K562 (cell line): ENCODE measurements at regions not wholly inside any gene's neighbourhood (a gene's known extent, or its start where the extent isn't known, plus 50 kb on each side); places are given as distances from the start of the nearest gene placed in this dataset.

Experiments used
- CTBP1 ChIP-seq: fragments of 450-650 bp; IDR thresholded peaks from 2 replicates; pipeline ENCODE4 v1.6.1; 2016; ENCODE audit warnings: borderline replicate concordance
- EGR1 ChIP-seq: fragments of 450-650 bp; conservative IDR thresholded peaks from 2 replicates; pipeline ENCODE4 v1.6.1; 2017; ENCODE audit warnings: mild to moderate bottlenecking
- ELF4 ChIP-seq: fragments of 450-650 bp; formaldehyde crosslinking; IDR thresholded peaks from 2 replicates; pipeline ENCODE4 v1.4.0; 2022; ENCODE audit warnings: missing genetic modification characterization
- JUND ChIP-seq, 2 experiments: IDR thresholded peaks; 2 replicates in 1 of 2; 3 replicates in 1 of 2; pipeline ENCODE4 v1.6.1; 2011; ENCODE audit warnings: borderline replicate concordance in 2 of 2, low read depth in 2 of 2, low read length in 2 of 2, improper control_type of control experiment in 1 of 2, missing biosample characterization in 1 of 2, missing genetic modification characterization in 1 of 2, missing genetic modification reagents in 1 of 2
- KDM4B ChIP-seq, 2 experiments: fragments of 450-650 bp in 1 of 2; sonication (generic) in 1 of 2; IDR thresholded peaks; 2 replicates each; pipeline ENCODE4 v1.6.1; 2016 to 2017; ENCODE audit warnings: borderline replicate concordance in 2 of 2, antibody characterized with exemption in 1 of 2, low read depth in 1 of 2, mild to moderate bottlenecking in 1 of 2
- NCOA1 ChIP-seq: fragments of 450-650 bp; IDR thresholded peaks from 2 replicates; pipeline ENCODE4 v1.6.1; 2016; ENCODE audit warnings: low read depth
- TCFL5 ChIP-seq: fragments of 250-450 bp; sonication (Bioruptor Pico); conservative IDR thresholded peaks from 2 replicates; pipeline ENCODE4 v1.6.1; 2021; ENCODE audit warnings: mild to moderate bottlenecking, moderate library complexity, matching md5 sums
- ZKSCAN1 ChIP-seq: fragments of 150-350 bp; IDR thresholded peaks from 2 replicates; pipeline ENCODE4 v1.6.1; 2016; ENCODE audit warnings: low read depth, low read length
- TF ChIP-seq, protein P1 (sequence below): IDR thresholded peaks from 3 replicates; pipeline ENCODE4 v1.6.1; 2011; ENCODE audit warnings: borderline replicate concordance, mild to moderate bottlenecking; ENCODE audit not compliant: insufficient read length, insufficient read depth
- TF ChIP-seq, protein P2 (sequence below), 2 experiments: IDR thresholded peaks; 2 replicates each; pipeline ENCODE4 v1.6.1; 2011; ENCODE audit warnings: borderline replicate concordance in 1 of 2, control low read depth in 1 of 2, low read depth in 1 of 2, low read length in 1 of 2, mild to moderate bottlenecking in 1 of 2, mixed read lengths in 1 of 2, moderate library complexity in 1 of 2; ENCODE audit not compliant: insufficient read depth in 1 of 2, insufficient read length in 1 of 2, poor library complexity in 1 of 2, severe bottlenecking in 1 of 2; ENCODE audit errors: extremely low read depth in 1 of 2
- TF ChIP-seq, protein P3 (sequence below): fragments of 200-800 bp; sonication (Bioruptor generic); IDR thresholded peaks from 2 replicates; pipeline ENCODE4 v1.6.1; 2017; ENCODE audit warnings: missing genetic modification characterization, missing compliant biosample characterization
- TF ChIP-seq, protein P4 (sequence below), 2 experiments: fragments of 450-650 bp; conservative IDR thresholded peaks; 2 replicates each; pipeline ENCODE4 v1.6.1; 2017; ENCODE audit warnings: mild to moderate bottlenecking in 2 of 2, moderate library complexity in 2 of 2
- TF ChIP-seq, protein P5 (sequence below): fragments of 150-350 bp; IDR thresholded peaks from 2 replicates; pipeline ENCODE4 v1.6.1; 2014; ENCODE audit warnings: low read depth, mild to moderate bottlenecking, low read length, borderline replicate concordance

DNA sequence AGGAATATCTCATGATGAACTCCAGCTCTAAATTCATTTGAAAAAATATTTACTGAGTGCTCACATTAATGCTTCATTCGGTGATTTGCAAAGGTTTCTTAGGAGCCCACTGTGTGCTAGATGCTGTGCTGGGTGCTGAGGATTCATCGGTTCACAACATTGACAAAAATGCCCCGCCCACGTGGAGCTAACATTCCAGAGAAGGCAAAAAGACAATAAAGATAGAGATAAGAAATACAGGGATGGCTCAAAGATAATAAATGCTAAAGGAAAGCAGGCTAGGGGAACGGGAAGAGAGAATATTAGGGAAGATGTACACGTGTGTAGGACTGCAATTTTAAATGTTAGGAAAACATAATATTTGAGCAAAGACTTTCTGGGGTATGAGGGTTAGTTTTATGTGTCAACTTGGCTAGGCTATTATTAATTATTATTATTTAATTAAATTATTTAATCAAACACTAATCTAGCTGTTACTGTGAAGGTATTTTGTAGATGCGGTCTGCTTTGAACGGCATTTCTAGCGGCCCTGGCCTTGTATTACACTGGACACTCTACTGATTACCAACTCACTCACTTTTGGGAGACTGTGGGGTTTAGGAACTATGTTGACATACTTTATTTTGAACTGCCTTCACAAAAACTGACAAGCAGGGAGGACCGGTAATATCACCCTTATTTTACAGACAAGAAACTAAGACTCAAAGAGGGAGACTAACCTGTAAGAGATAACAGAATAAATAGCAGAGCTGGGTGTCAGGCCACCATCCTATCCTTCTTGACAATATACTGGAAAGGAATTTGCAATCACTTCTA is 61.9 kb upstream of the IRF2 start (continued):
- no peak for TF ChIP-seq NCOA1
- TF ChIP-seq KDM4B (IDR thresholded peaks at IDR 0.05; ENCODE audit: borderline replicate concordance in 2 of 2, low read depth in 1 of 2) = no peak
- 0 out of 2 replicates have a peak, but pooled peaks have one; percentile 30 for TF ChIP-seq ZKSCAN1
- TF ChIP-seq, protein P1, sequence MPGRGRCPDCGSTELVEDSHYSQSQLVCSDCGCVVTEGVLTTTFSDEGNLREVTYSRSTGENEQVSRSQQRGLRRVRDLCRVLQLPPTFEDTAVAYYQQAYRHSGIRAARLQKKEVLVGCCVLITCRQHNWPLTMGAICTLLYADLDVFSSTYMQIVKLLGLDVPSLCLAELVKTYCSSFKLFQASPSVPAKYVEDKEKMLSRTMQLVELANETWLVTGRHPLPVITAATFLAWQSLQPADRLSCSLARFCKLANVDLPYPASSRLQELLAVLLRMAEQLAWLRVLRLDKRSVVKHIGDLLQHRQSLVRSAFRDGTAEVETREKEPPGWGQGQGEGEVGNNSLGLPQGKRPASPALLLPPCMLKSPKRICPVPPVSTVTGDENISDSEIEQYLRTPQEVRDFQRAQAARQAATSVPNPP = no peak
- no peak for TF ChIP-seq TCFL5
- TF ChIP-seq, protein P2, sequence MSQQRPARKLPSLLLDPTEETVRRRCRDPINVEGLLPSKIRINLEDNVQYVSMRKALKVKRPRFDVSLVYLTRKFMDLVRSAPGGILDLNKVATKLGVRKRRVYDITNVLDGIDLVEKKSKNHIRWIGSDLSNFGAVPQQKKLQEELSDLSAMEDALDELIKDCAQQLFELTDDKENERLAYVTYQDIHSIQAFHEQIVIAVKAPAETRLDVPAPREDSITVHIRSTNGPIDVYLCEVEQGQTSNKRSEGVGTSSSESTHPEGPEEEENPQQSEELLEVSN (IDR thresholded peaks at IDR 0.05; ENCODE audit: borderline replicate concordance in 1 of 2, extremely low read depth in 1 of 2, insufficient read depth in 1 of 2, insufficient read length in 1 of 2, low read depth in 1 of 2, low read length in 1 of 2, poor library complexity in 1 of 2, severe bottlenecking in 1 of 2) = no peak
- TF ChIP-seq, protein P3, sequence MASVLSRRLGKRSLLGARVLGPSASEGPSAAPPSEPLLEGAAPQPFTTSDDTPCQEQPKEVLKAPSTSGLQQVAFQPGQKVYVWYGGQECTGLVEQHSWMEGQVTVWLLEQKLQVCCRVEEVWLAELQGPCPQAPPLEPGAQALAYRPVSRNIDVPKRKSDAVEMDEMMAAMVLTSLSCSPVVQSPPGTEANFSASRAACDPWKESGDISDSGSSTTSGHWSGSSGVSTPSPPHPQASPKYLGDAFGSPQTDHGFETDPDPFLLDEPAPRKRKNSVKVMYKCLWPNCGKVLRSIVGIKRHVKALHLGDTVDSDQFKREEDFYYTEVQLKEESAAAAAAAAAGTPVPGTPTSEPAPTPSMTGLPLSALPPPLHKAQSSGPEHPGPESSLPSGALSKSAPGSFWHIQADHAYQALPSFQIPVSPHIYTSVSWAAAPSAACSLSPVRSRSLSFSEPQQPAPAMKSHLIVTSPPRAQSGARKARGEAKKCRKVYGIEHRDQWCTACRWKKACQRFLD (CRISPR knock-in tag) = no peak
- TF ChIP-seq, protein P4, sequence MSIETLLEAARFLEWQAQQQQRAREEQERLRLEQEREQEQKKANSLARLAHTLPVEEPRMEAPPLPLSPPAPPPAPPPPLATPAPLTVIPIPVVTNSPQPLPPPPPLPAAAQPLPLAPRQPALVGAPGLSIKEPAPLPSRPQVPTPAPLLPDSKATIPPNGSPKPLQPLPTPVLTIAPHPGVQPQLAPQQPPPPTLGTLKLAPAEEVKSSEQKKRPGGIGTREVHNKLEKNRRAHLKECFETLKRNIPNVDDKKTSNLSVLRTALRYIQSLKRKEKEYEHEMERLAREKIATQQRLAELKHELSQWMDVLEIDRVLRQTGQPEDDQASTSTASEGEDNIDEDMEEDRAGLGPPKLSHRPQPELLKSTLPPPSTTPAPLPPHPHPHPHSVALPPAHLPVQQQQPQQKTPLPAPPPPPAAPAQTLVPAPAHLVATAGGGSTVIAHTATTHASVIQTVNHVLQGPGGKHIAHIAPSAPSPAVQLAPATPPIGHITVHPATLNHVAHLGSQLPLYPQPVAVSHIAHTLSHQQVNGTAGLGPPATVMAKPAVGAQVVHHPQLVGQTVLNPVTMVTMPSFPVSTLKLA (conservative IDR thresholded peaks at IDR 0.05) = peak in 1 of 2 experiments; percentile 57; a peak in 2 of 4 replicates
- TF ChIP-seq, protein P5, sequence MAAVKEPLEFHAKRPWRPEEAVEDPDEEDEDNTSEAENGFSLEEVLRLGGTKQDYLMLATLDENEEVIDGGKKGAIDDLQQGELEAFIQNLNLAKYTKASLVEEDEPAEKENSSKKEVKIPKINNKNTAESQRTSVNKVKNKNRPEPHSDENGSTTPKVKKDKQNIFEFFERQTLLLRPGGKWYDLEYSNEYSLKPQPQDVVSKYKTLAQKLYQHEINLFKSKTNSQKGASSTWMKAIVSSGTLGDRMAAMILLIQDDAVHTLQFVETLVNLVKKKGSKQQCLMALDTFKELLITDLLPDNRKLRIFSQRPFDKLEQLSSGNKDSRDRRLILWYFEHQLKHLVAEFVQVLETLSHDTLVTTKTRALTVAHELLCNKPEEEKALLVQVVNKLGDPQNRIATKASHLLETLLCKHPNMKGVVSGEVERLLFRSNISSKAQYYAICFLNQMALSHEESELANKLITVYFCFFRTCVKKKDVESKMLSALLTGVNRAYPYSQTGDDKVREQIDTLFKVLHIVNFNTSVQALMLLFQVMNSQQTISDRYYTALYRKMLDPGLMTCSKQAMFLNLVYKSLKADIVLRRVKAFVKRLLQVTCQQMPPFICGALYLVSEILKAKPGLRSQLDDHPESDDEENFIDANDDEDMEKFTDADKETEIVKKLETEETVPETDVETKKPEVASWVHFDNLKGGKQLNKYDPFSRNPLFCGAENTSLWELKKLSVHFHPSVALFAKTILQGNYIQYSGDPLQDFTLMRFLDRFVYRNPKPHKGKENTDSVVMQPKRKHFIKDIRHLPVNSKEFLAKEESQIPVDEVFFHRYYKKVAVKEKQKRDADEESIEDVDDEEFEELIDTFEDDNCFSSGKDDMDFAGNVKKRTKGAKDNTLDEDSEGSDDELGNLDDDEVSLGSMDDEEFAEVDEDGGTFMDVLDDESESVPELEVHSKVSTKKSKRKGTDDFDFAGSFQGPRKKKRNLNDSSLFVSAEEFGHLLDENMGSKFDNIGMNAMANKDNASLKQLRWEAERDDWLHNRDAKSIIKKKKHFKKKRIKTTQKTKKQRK = no peak
- no peak for TF ChIP-seq JUND (IDR thresholded peaks at IDR 0.05; ENCODE audit: borderline replicate concordance, low read depth, low read length)
- 0 out of 3 replicates have a peak, but pooled peaks have one; percentile 1 for TF ChIP-seq JUND (tag; IDR thresholded peaks at IDR 0.05; ENCODE audit: borderline replicate concordance, low read depth, low read length)
- peak; percentile 27; the same call in 1 of the 2 replicates for TF ChIP-seq CTBP1
- TF ChIP-seq ELF4 = no peak
- TF ChIP-seq EGR1 = peak; percentile 44; the same call in 1 of the 2 replicates
